ENCODE measurements at regions not wholly inside any gene's neighbourhood (a gene's known extent, or its start where the extent isn't known, plus 50 kb on each side); places are given as distances from the start of the nearest gene placed in this dataset.

GRCh38 chr16:87249425-87249824 lies 67.8 kb downstream of the C16orf95 start:
- H3K27ac ChIP-seq (ENCODE audit: low read length) = no peak overlapping the region
- Mint-ChIP-seq H3K4me1 (no peaks in the 10 kb centered on the region), H3K4me3 (no peak overlapping the region), H3K36me3 (no peaks in the 10 kb centered on the region), H3K27me3 (no peaks in the 10 kb centered on the region), H3K9me3 (no peaks in the 10 kb centered on the region), H3K27ac (no peak overlapping the region)
- H3K9me3 ChIP-seq = no peaks in the 10 kb centered on the region
- POLR2A ChIA-PET = no interaction called here
- DNase-seq = no peak
- H3K27me3 ChIP-seq (replicated peaks in 1 of 2; ENCODE audit: control insufficient read depth in 2 of 2, extremely low read depth in 1 of 2, insufficient read depth in 2 of 2, low read length in 1 of 2) = peaks cover 0 to 3% of the 10 kb centered on the region in 2 experiments
- no peaks in the 10 kb centered on the region for H3K4me1 ChIP-seq (ENCODE audit: control insufficient read depth in 1 of 2, extremely low read depth in 1 of 2, insufficient read depth in 2 of 2, low read length in 2 of 2)
- WGBS (ENCODE audit: insufficient coverage) = 76% methylated on average over 2 of the region's 10 CpGs
- CTCF ChIA-PET = no interaction called here
- no peak for ATAC-seq (replicated peaks in 1 of 4)
- no peak overlapping the region for H3K4me3 ChIP-seq (ENCODE audit: control insufficient read depth in 1 of 2, extremely low read depth in 1 of 2, low read length in 1 of 2)
- H3K36me3 ChIP-seq (ENCODE audit: control insufficient read depth in 2 of 2, extremely low read depth in 1 of 2, insufficient read depth in 1 of 2, low read length in 1 of 2) = no peaks in the 10 kb centered on the region

GRCh38 chr16:87250431-87250960 lies 66.7 kb downstream of the C16orf95 start:
- H3K36me3 Mint-ChIP-seq = no peaks in the 10 kb centered on the region
- H3K4me3 Mint-ChIP-seq = no peak overlapping the region
- ChIA-PET CTCF (no interaction called here), POLR2A (no interaction called here)
- H3K27me3 Mint-ChIP-seq = no peaks in the 10 kb centered on the region
- H3K9me3 Mint-ChIP-seq = no peaks in the 10 kb centered on the region
- ATAC-seq (replicated peaks in 1 of 4) (no peak), DNase-seq (no peak)
- Histone ChIP-seq H3K9me3 (no peaks in the 10 kb centered on the region), H3K36me3 (ENCODE audit: control insufficient read depth in 2 of 2, extremely low read depth in 1 of 2, insufficient read depth in 1 of 2, low read length in 1 of 2) (no peaks in the 10 kb centered on the region), H3K27ac (ENCODE audit: low read length) (no peak overlapping the region), H3K27me3 (replicated peaks in 1 of 2; ENCODE audit: control insufficient read depth in 2 of 2, extremely low read depth in 1 of 2, insufficient read depth in 2 of 2, low read length in 1 of 2) (peaks cover 0 to 2% of the 10 kb centered on the region in 2 experiments), H3K4me1 (ENCODE audit: control insufficient read depth in 1 of 2, extremely low read depth in 1 of 2, insufficient read depth in 2 of 2, low read length in 2 of 2) (no peaks in the 10 kb centered on the region), H3K4me3 (ENCODE audit: control insufficient read depth in 1 of 2, extremely low read depth in 1 of 2, low read length in 1 of 2) (no peak overlapping the region)
- H3K27ac Mint-ChIP-seq = no peak overlapping the region
- WGBS (ENCODE audit: insufficient coverage) = 88% methylated on average over 1 of the region's 2 CpGs
- H3K4me1 Mint-ChIP-seq = no peaks in the 10 kb centered on the region

DNA sequence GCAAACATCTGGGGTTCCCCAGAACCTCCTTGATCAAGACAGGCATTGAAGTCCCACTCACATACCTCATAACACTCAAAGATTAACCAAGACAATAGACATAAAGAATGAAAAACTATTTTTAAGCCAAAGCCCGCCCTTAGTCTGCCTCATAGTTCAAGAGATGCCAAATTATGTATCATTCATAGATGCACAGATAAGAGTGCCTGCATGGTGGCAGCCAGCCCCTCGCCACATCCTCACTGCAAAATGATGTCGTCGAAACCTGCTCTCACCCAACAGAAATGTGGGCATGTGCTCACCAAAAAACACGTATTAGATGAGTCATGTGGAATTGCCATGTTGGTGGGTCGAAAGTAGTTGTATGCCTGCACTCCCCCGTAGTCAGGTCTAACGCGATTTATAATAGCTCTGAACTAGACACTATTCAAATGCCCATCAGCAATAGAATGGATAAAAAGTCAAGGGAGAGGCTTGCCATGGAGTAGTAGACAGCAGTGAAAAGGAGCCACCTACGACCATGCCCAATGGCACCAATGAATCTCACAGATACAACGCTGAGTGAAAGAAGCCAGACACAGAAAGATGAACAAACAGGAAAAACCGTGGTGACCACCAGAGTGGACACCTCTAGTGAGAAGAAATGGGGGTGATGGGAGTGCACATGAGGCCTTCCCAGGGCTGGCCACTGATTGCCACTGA lies 64.8 kb downstream of the C16orf95 start:
- 88% methylated on average over 4 of the region's 12 CpGs for WGBS (ENCODE audit: insufficient coverage)
- no peak overlapping the region for H3K27ac Mint-ChIP-seq
- Histone ChIP-seq H3K4me3 (ENCODE audit: control insufficient read depth in 1 of 2, extremely low read depth in 1 of 2, low read length in 1 of 2) (no peak overlapping the region), H3K4me1 (ENCODE audit: control insufficient read depth in 1 of 2, extremely low read depth in 1 of 2, insufficient read depth in 2 of 2, low read length in 2 of 2) (no peaks in the 10 kb centered on the region), H3K36me3 (ENCODE audit: control insufficient read depth in 2 of 2, extremely low read depth in 1 of 2, insufficient read depth in 1 of 2, low read length in 1 of 2) (no peaks in the 10 kb centered on the region), H3K27me3 (replicated peaks in 1 of 2; ENCODE audit: control insufficient read depth in 2 of 2, extremely low read depth in 1 of 2, insufficient read depth in 2 of 2, low read length in 1 of 2) (no peaks in the 10 kb centered on the region), H3K27ac (ENCODE audit: low read length) (no peak overlapping the region), H3K9me3 (no peaks in the 10 kb centered on the region)
- DNase-seq (no peak), ATAC-seq (replicated peaks in 1 of 4) (no peak)
- no peak overlapping the region for H3K4me3 Mint-ChIP-seq
- H3K4me1 Mint-ChIP-seq = no peaks in the 10 kb centered on the region
- H3K36me3 Mint-ChIP-seq = no peaks in the 10 kb centered on the region
- POLR2A ChIA-PET = no interaction called here
- no peaks in the 10 kb centered on the region for H3K9me3 Mint-ChIP-seq
- H3K27me3 Mint-ChIP-seq = no peaks in the 10 kb centered on the region
- CTCF ChIA-PET = interaction anchor here in 1 of 2 donors (0.7 kb wide), 1 partner anchor 24 kb away, joined by 3 read pairs; no protein-coding TSS in a partner anchor

All from T-cell (primary cell).